ENCODE measurements at regions not wholly inside any gene's neighbourhood (a gene's known extent, or its start where the extent isn't known, plus 50 kb on each side); places are given as distances from the start of the nearest gene placed in this dataset.

DNA sequence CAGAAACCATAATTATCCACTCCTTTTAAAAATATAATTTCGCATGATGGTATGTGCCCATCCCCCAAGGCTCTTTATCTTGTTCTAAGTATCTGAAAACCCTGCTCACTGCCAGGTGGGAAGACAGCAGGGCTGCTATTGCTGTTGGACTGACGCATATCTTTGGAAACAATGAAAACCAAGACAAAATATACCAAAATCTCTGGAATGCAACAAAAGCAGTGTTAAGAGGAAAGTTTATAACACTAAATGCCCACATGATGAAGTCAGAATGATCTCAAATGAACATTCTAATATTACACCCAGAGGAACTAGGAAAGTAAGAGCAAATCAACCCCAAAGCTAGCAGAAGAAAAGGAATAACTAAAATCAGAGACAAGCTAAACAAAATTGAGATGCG is 162.0 kb downstream of the FAM47B start:
- ATAC-seq (no peak), DNase-seq (ENCODE audit: low spot score) (no peak)
- H3K36me3 Mint-ChIP-seq = no peaks in the 10 kb centered on the region
- peaks cover 16% of the 10 kb centered on the region for H3K4me1 Mint-ChIP-seq
- no peaks in the 10 kb centered on the region; the same call in 1 of the 2 replicates for H3K27me3 Mint-ChIP-seq (ENCODE audit: low read depth)
- ChIA-PET CTCF (no interaction called here), POLR2A (no interaction called here)
- no peak overlapping the region for H3K4me3 Mint-ChIP-seq
- H3K9me3 Mint-ChIP-seq = no peaks in the 10 kb centered on the region
- no peak overlapping the region for H3K27ac Mint-ChIP-seq
- no peak for TF ChIP-seq ZBTB21 (CRISPR knock-in tag; IDR thresholded peaks at IDR 0.05; ENCODE audit: borderline replicate concordance)
- no peak for TF ChIP-seq EMX1 (CRISPR knock-in tag; IDR thresholded peaks at IDR 0.05)
- TF ChIP-seq ZNF671 (CRISPR knock-in tag; IDR thresholded peaks at IDR 0.05) = no peak
- TF ChIP-seq, protein P1, sequence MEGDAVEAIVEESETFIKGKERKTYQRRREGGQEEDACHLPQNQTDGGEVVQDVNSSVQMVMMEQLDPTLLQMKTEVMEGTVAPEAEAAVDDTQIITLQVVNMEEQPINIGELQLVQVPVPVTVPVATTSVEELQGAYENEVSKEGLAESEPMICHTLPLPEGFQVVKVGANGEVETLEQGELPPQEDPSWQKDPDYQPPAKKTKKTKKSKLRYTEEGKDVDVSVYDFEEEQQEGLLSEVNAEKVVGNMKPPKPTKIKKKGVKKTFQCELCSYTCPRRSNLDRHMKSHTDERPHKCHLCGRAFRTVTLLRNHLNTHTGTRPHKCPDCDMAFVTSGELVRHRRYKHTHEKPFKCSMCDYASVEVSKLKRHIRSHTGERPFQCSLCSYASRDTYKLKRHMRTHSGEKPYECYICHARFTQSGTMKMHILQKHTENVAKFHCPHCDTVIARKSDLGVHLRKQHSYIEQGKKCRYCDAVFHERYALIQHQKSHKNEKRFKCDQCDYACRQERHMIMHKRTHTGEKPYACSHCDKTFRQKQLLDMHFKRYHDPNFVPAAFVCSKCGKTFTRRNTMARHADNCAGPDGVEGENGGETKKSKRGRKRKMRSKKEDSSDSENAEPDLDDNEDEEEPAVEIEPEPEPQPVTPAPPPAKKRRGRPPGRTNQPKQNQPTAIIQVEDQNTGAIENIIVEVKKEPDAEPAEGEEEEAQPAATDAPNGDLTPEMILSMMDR (IDR thresholded peaks at IDR 0.05) = no peak
- TF ChIP-seq, protein P2, sequence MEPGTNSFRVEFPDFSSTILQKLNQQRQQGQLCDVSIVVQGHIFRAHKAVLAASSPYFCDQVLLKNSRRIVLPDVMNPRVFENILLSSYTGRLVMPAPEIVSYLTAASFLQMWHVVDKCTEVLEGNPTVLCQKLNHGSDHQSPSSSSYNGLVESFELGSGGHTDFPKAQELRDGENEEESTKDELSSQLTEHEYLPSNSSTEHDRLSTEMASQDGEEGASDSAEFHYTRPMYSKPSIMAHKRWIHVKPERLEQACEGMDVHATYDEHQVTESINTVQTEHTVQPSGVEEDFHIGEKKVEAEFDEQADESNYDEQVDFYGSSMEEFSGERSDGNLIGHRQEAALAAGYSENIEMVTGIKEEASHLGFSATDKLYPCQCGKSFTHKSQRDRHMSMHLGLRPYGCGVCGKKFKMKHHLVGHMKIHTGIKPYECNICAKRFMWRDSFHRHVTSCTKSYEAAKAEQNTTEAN (CRISPR knock-in tag; IDR thresholded peaks at IDR 0.05) = no peak
- TF ChIP-seq ZNF423 (CRISPR knock-in tag; IDR thresholded peaks at IDR 0.05) = no peak
- no peak for TF ChIP-seq ETV6 (CRISPR knock-in tag; IDR thresholded peaks at IDR 0.05)
- no peak for TF ChIP-seq FOXJ3 (CRISPR knock-in tag; IDR thresholded peaks at IDR 0.05; ENCODE audit: borderline replicate concordance)
- TF ChIP-seq, protein P3, sequence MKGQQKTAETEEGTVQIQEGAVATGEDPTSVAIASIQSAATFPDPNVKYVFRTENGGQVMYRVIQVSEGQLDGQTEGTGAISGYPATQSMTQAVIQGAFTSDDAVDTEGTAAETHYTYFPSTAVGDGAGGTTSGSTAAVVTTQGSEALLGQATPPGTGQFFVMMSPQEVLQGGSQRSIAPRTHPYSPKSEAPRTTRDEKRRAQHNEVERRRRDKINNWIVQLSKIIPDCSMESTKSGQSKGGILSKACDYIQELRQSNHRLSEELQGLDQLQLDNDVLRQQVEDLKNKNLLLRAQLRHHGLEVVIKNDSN (CRISPR knock-in tag; IDR thresholded peaks at IDR 0.05) = no peak
- no peak for TF ChIP-seq MXD4 (CRISPR knock-in tag; IDR thresholded peaks at IDR 0.05; ENCODE audit: borderline replicate concordance)
- no peak for TF ChIP-seq TEAD1 (CRISPR knock-in tag; IDR thresholded peaks at IDR 0.05)
- TF ChIP-seq, protein P4, sequence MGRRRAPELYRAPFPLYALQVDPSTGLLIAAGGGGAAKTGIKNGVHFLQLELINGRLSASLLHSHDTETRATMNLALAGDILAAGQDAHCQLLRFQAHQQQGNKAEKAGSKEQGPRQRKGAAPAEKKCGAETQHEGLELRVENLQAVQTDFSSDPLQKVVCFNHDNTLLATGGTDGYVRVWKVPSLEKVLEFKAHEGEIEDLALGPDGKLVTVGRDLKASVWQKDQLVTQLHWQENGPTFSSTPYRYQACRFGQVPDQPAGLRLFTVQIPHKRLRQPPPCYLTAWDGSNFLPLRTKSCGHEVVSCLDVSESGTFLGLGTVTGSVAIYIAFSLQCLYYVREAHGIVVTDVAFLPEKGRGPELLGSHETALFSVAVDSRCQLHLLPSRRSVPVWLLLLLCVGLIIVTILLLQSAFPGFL (CRISPR knock-in tag; IDR thresholded peaks at IDR 0.05; ENCODE audit: borderline replicate concordance) = no peak
- TF ChIP-seq, protein P5, sequence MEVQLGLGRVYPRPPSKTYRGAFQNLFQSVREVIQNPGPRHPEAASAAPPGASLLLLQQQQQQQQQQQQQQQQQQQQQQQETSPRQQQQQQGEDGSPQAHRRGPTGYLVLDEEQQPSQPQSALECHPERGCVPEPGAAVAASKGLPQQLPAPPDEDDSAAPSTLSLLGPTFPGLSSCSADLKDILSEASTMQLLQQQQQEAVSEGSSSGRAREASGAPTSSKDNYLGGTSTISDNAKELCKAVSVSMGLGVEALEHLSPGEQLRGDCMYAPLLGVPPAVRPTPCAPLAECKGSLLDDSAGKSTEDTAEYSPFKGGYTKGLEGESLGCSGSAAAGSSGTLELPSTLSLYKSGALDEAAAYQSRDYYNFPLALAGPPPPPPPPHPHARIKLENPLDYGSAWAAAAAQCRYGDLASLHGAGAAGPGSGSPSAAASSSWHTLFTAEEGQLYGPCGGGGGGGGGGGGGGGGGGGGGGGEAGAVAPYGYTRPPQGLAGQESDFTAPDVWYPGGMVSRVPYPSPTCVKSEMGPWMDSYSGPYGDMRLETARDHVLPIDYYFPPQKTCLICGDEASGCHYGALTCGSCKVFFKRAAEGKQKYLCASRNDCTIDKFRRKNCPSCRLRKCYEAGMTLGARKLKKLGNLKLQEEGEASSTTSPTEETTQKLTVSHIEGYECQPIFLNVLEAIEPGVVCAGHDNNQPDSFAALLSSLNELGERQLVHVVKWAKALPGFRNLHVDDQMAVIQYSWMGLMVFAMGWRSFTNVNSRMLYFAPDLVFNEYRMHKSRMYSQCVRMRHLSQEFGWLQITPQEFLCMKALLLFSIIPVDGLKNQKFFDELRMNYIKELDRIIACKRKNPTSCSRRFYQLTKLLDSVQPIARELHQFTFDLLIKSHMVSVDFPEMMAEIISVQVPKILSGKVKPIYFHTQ (CRISPR knock-in tag; IDR thresholded peaks at IDR 0.05) = no peak

DNA sequence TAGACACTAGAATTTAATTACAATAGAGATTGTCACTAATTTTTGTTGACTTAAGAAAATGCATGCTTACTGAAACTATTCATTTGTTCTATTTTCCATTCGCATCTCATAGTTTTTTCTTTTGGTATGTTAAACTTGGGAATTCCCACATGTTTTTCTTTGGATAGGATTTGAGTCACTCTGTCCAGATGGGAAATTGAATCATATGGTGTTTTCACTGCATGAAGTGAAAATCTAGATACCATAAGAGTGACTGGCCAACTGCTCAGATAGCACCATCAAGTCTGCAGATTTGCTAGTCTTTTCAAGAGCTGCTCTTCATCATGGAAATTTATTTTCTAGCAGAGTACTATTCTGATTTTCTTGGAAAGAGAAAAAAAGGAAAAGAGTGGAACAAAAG is 172.6 kb downstream of the FAM47B start:
- ChIA-PET POLR2A (no interaction called here), CTCF (no interaction called here)
- peaks cover 40% of the 10 kb centered on the region for H3K9me3 Mint-ChIP-seq
- H3K4me3 Mint-ChIP-seq = no peak overlapping the region
- H3K36me3 Mint-ChIP-seq = peaks cover 32% of the 10 kb centered on the region
- ATAC-seq = no peak
- no peak for DNase-seq (ENCODE audit: low spot score)
- no peaks in the 10 kb centered on the region for H3K4me1 Mint-ChIP-seq
- H3K27ac Mint-ChIP-seq = no peak overlapping the region
- H3K27me3 Mint-ChIP-seq (ENCODE audit: low read depth) = no peaks in the 10 kb centered on the region
- TF ChIP-seq CREB1 (CRISPR knock-in tag; IDR thresholded peaks at IDR 0.05) = no peak
- no peak for TF ChIP-seq NR3C1 (CRISPR knock-in tag; conservative IDR thresholded peaks at IDR 0.05; ENCODE audit: low read depth)
- no peak for TF ChIP-seq GABPB1 (CRISPR knock-in tag; IDR thresholded peaks at IDR 0.05)
- TF ChIP-seq, protein P2 (CRISPR knock-in tag; IDR thresholded peaks at IDR 0.05) = no peak
- no peak for TF ChIP-seq ESRRA (CRISPR knock-in tag; IDR thresholded peaks at IDR 0.05; ENCODE audit: borderline replicate concordance)
- no peak for TF ChIP-seq NR1H2 (CRISPR knock-in tag; IDR thresholded peaks at IDR 0.05)
- TF ChIP-seq JUN (CRISPR knock-in tag; IDR thresholded peaks at IDR 0.05) = no peak
- TF ChIP-seq, protein P6, sequence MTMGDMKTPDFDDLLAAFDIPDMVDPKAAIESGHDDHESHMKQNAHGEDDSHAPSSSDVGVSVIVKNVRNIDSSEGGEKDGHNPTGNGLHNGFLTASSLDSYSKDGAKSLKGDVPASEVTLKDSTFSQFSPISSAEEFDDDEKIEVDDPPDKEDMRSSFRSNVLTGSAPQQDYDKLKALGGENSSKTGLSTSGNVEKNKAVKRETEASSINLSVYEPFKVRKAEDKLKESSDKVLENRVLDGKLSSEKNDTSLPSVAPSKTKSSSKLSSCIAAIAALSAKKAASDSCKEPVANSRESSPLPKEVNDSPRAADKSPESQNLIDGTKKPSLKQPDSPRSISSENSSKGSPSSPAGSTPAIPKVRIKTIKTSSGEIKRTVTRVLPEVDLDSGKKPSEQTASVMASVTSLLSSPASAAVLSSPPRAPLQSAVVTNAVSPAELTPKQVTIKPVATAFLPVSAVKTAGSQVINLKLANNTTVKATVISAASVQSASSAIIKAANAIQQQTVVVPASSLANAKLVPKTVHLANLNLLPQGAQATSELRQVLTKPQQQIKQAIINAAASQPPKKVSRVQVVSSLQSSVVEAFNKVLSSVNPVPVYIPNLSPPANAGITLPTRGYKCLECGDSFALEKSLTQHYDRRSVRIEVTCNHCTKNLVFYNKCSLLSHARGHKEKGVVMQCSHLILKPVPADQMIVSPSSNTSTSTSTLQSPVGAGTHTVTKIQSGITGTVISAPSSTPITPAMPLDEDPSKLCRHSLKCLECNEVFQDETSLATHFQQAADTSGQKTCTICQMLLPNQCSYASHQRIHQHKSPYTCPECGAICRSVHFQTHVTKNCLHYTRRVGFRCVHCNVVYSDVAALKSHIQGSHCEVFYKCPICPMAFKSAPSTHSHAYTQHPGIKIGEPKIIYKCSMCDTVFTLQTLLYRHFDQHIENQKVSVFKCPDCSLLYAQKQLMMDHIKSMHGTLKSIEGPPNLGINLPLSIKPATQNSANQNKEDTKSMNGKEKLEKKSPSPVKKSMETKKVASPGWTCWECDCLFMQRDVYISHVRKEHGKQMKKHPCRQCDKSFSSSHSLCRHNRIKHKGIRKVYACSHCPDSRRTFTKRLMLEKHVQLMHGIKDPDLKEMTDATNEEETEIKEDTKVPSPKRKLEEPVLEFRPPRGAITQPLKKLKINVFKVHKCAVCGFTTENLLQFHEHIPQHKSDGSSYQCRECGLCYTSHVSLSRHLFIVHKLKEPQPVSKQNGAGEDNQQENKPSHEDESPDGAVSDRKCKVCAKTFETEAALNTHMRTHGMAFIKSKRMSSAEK (CRISPR knock-in tag; IDR thresholded peaks at IDR 0.05; ENCODE audit: borderline replicate concordance) = no peak
- TF ChIP-seq ELF4 (CRISPR knock-in tag; IDR thresholded peaks at IDR 0.05; ENCODE audit: low read depth) = no peak
- TF ChIP-seq, protein P7, sequence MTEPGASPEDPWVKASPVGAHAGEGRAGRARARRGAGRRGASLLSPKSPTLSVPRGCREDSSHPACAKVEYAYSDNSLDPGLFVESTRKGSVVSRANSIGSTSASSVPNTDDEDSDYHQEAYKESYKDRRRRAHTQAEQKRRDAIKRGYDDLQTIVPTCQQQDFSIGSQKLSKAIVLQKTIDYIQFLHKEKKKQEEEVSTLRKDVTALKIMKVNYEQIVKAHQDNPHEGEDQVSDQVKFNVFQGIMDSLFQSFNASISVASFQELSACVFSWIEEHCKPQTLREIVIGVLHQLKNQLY (CRISPR knock-in tag; IDR thresholded peaks at IDR 0.05) = no peak
